GM18505 (cell line): ENCODE measurements at regions not wholly inside any gene's neighbourhood (a gene's known extent, or its start where the extent isn't known, plus 50 kb on each side); places are given as distances from the start of the nearest gene placed in this dataset.

Experiments used
- ATAC-seq: cut with Tn5 transposase; IDR thresholded peaks from one replicate; pipeline ENCODE4 v1.9.1; 2021; ENCODE audit not compliant: unreplicated experiment
- POLR2A ChIP-seq: IDR thresholded peaks from 4 replicates; pipeline ENCODE4 v1.6.1; 2011; ENCODE audit warnings: borderline replicate concordance; ENCODE audit not compliant: insufficient read depth, insufficient read length; ENCODE audit errors: extremely low read depth

- ATAC-seq: no peak
- TF ChIP-seq POLR2A: no peak
These were observed 1361.9 kb upstream of the ADGRL3 start for GRCh38 chr4:59838236-59838635.

- no peak for ATAC-seq
- no peak for TF ChIP-seq POLR2A
These were observed 1358.4 kb upstream of the ADGRL3 start for GRCh38 chr4:59841698-59842097.

GRCh38 chr4:59848457-59848856 lies 1351.7 kb upstream of the ADGRL3 start:
- no peak for ATAC-seq
- no peak for TF ChIP-seq POLR2A

- no peak for ATAC-seq
- TF ChIP-seq POLR2A: no peak
These were observed 1344.3 kb upstream of the ADGRL3 start for GRCh38 chr4:59855630-59856352.

DNA sequence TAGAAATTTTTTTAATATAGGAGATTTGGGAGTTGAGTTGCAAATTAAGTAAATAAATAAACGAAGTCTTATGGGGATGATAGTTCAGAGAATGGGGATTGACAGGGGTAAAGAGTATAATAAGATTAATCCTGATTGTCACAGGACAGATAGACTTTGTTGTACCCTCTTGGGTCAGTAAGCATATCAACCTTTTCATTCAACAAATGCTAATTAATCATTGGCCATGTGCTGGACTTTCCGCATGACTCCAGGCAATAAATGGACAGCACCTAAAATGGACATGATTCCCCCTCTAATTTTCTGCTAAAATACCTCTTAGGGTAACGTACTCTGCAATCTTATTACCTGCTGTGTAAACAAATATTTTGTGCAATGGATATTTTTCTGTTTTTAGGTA lies 1331.1 kb upstream of the ADGRL3 start:
- no peak for TF ChIP-seq POLR2A
- ATAC-seq: no peak

DNA sequence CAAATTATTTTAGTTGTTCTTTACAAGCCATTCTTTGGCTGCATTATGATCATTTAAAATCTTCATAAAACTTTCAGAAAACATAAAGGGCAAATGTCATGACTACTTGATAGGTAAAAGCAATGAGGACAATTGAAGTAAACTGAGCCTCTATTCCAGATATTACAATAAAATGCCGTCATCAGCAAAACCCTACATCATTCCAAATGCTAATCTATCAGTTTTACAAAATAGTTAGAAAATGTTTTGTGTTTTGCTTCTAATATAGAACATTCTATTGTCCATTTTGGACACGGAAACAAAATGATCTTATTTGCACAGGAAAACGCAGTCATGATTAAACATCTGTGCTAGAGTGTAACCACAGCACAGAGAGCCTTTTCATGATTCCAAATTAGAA lies 1330.6 kb upstream of the ADGRL3 start:
- TF ChIP-seq POLR2A: no peak
- no peak for ATAC-seq

- TF ChIP-seq POLR2A: no peak
- ATAC-seq: no peak
These were observed 1318.5 kb upstream of the ADGRL3 start for GRCh38 chr4:59881632-59882031.

GRCh38 chr4:59904331-59904730 lies 1295.8 kb upstream of the ADGRL3 start:
- ATAC-seq: no peak
- TF ChIP-seq POLR2A: no peak

DNA sequence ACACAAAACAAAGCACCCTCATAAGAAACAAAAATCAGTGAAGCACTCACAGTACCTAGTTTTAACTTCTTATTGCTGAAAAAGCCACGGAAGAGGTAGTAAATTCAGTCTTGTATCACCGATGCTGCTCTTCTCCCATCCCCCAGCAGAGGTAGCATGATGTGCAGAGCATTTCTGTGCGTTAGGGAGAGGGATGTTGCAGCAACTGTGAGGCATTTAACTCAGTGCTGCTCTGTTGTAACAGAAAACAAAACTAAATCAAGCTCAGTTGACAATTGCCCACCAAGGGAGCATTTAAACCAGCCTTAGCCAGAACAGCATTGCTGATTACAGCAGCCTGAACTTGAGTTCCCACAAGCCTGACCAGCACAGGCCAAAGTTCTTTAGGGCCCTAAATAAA lies 1279.7 kb upstream of the ADGRL3 start:
- no peak for TF ChIP-seq POLR2A
- ATAC-seq: no peak

DNA sequence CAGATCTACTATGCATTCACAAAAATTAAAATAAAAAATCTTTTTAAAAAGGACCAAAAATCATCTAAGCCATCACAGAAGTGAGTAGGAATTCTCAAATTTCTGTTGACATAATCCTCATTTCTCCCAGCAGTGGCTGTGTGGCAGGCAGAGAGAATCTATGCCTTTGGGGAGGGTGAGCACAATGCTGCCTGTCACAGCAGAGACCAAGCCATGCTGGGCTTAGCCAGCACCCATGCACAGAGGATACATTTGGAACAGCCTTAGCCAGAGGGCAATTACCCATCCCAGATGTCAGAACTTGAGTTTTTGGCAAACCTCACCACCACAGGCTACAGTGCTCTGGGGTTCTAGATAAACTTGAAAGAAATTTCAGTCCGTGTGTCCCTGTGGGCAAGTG lies 1274.8 kb upstream of the ADGRL3 start:
- ATAC-seq: no peak
- TF ChIP-seq POLR2A: no peak

DNA sequence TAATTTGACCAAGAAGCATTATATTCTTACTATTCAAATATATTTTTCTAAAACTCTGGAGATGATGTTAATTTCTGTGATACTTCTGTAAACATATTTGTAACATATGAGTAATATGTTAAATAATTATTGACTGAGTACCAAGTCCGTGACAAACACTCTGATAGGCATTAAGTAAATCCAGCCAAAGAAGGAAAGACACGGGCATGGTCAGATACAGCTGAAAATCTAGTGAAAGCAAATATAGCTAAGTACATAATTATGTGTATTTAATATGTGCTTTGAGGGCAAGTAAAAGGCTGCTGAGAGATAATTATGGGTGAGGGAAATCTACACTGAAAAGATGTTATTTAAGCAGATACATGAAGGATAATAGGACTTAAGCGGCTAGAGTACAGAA lies 1263.6 kb upstream of the ADGRL3 start:
- no peak for ATAC-seq
- TF ChIP-seq POLR2A: no peak

- ATAC-seq: no peak
- no peak for TF ChIP-seq POLR2A
These were observed 1262.0 kb upstream of the ADGRL3 start for GRCh38 chr4:59938166-59938565.

DNA sequence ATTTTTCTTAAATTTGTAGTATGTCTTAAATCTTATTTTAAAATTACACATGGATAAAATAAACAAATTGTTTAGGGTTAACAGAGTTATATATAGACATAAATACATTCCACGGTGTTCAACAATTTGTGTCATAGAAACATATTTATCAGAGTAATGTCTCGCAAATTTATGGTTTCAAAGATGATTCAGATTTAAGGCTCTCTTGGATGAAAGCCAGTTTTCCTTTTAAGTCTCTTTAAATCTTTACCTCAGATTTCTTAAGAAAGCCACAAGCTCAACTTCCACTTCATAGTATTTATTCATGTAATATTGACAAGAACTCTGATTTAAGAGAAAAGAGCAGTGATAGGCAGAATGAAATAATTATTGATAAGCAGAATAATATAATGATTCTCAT lies 1254.8 kb upstream of the ADGRL3 start:
- no peak for ATAC-seq
- no peak for TF ChIP-seq POLR2A

- TF ChIP-seq POLR2A: no peak
- ATAC-seq: no peak
These were observed 1254.4 kb upstream of the ADGRL3 start for GRCh38 chr4:59945716-59946115.

DNA sequence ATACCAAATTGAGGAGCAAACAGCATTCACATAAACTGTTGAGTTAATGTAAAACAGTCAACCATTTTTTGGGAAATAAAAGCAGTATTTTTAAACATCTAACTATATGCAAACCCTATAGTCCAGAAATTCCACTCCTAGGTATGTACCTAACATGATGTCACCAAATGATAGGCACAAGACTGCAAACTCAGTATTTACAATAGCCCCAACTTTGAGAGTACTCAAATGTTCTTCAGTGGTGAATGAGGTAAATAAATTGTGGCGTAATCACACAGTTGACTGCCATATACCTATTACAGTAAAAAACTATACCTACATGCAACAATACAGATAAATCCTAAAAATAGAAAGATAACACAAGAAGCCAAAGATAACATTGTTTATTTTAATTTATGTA lies 1243.8 kb upstream of the ADGRL3 start:
- ATAC-seq: no peak
- TF ChIP-seq POLR2A: no peak
